DOHH2 (cell line): ENCODE measurements at regions not wholly inside any gene's neighbourhood (a gene's known extent, or its start where the extent isn't known, plus 50 kb on each side); places are given as distances from the start of the nearest gene placed in this dataset.

Experiments used
- H3F3A ChIP-seq: fragments of 200-600 bp; sonication (generic), shearing (Covaris generic); 2 replicates; pipeline ENCODE4 v1.6.0; 2016; ENCODE audit warnings: antibody characterized with exemption, mild to moderate bottlenecking; ENCODE audit not compliant: control insufficient read depth, insufficient read depth
- H3K27ac ChIP-seq: fragments of 200-600 bp; sonication (generic); 2 replicates; pipeline ENCODE4 v1.5.1; 2014; ENCODE audit warnings: low read depth, mild to moderate bottlenecking, low read length, moderate library complexity
- H3K27me3 ChIP-seq: fragments of 200-600 bp; sonication (generic); 2 replicates; pipeline ENCODE4 v1.6.1; 2014; ENCODE audit warnings: mild to moderate bottlenecking, low read length, mixed read lengths; ENCODE audit not compliant: control insufficient read depth
- H3K36me3 ChIP-seq: fragments of 200-600 bp; sonication (generic); 2 replicates; pipeline ENCODE4 v1.6.1; 2014; ENCODE audit warnings: mild to moderate bottlenecking, low read length, moderate library complexity, mixed read lengths; ENCODE audit not compliant: control insufficient read depth
- H3K4me1 ChIP-seq: fragments of 200-600 bp; sonication (generic); 2 replicates; pipeline ENCODE4 v1.6.1; 2014; ENCODE audit warnings: mild to moderate bottlenecking, low read length, mixed read lengths; ENCODE audit not compliant: control insufficient read depth
- H3K4me2 ChIP-seq: fragments of 200-600 bp; sonication (generic); 2 replicates; pipeline ENCODE4 v1.6.0; 2014; ENCODE audit warnings: mild to moderate bottlenecking, low read length, moderate library complexity
- H3K4me3 ChIP-seq: fragments of 200-600 bp; sonication (generic); 2 replicates; pipeline ENCODE4 v1.5.1; 2014; ENCODE audit warnings: mild to moderate bottlenecking, low read length, mixed read lengths
- H3K79me2 ChIP-seq: fragments of 200-600 bp; sonication (generic); 2 replicates; pipeline ENCODE4 v1.6.1; 2014; ENCODE audit warnings: mild to moderate bottlenecking, low read length, mixed read lengths; ENCODE audit not compliant: control insufficient read depth
- H3K9me2 ChIP-seq: fragments of 200-600 bp; sonication (generic); replicated peaks from 2 replicates; pipeline ENCODE4 v1.6.1; 2014; ENCODE audit warnings: mild to moderate bottlenecking, low read length, mixed read lengths; ENCODE audit not compliant: control insufficient read depth
- H3K9me3 ChIP-seq: fragments of 200-600 bp; sonication (generic); 2 replicates; pipeline ENCODE4 v1.6.1; 2014; ENCODE audit warnings: antibody characterized with exemption, low read length, mixed read lengths; ENCODE audit not compliant: control insufficient read depth, insufficient read depth
- H4K20me1 ChIP-seq: fragments of 200-600 bp; sonication (generic); 2 replicates; pipeline ENCODE4 v1.6.0; 2014; ENCODE audit warnings: low read depth, mild to moderate bottlenecking, antibody characterized with exemption, low read length, moderate library complexity; ENCODE audit not compliant: control insufficient read depth, insufficient read depth
- EZH2phosphoT487 ChIP-seq: fragments of 200-600 bp; sonication (generic); IDR thresholded peaks from 2 replicates; pipeline ENCODE4 v1.6.1; 2017; ENCODE audit warnings: borderline replicate concordance, mild to moderate bottlenecking, antibody characterized with exemption, low read length, moderate library complexity, mixed read lengths
- TF ChIP-seq, protein P1 (sequence below): fragments of 200-600 bp; sonication (generic); IDR thresholded peaks from one replicate; pipeline ENCODE4 v1.5.1; 2014; ENCODE audit warnings: antibody characterized with exemption, mild to moderate bottlenecking, low read depth, low read length; ENCODE audit not compliant: poor library complexity, severe bottlenecking

DNA sequence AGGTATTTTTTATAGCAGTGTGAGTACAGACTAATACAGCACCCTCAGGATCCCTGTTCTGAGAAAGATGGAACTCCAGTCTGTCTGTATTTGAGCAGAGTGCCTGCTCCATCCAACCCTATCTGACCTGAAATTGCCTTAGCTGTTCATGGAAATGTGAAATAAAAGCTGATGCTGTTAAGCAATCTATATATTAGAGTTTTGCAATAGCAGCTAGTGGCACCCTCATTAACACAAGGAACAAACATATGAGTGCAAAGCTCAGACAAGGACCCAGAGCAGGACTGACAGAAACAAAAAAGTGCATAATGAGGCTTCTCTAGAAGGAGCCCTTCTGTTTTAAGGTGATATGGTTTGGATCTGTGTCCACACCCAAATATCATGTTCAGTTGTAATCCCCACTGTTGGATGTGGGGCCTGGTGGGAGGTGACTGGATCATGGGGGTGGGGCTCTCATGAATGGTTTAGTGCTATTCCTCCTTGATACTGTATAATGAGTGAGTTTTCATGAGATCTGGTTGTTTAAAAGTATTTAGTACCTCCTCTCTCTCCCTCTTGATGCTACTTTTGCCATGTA is 272.9 kb upstream of the KLF3 start:
- TF ChIP-seq EZH2phosphoT487 = no peak
- TF ChIP-seq, protein P1, sequence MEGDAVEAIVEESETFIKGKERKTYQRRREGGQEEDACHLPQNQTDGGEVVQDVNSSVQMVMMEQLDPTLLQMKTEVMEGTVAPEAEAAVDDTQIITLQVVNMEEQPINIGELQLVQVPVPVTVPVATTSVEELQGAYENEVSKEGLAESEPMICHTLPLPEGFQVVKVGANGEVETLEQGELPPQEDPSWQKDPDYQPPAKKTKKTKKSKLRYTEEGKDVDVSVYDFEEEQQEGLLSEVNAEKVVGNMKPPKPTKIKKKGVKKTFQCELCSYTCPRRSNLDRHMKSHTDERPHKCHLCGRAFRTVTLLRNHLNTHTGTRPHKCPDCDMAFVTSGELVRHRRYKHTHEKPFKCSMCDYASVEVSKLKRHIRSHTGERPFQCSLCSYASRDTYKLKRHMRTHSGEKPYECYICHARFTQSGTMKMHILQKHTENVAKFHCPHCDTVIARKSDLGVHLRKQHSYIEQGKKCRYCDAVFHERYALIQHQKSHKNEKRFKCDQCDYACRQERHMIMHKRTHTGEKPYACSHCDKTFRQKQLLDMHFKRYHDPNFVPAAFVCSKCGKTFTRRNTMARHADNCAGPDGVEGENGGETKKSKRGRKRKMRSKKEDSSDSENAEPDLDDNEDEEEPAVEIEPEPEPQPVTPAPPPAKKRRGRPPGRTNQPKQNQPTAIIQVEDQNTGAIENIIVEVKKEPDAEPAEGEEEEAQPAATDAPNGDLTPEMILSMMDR = no peak
- no peaks in the 10 kb centered on the region for H3K4me1 ChIP-seq
- H3F3A ChIP-seq = no peaks in the 10 kb centered on the region
- no peaks in the 10 kb centered on the region for H3K79me2 ChIP-seq
- H3K4me2 ChIP-seq = no peak overlapping the region
- H3K27ac ChIP-seq = no peak overlapping the region
- no peaks in the 10 kb centered on the region for H3K27me3 ChIP-seq
- no peaks in the 10 kb centered on the region for H4K20me1 ChIP-seq
- no peaks in the 10 kb centered on the region for H3K9me2 ChIP-seq
- H3K9me3 ChIP-seq = no peaks in the 10 kb centered on the region; the same call in 1 of the 2 replicates
- no peaks in the 10 kb centered on the region for H3K36me3 ChIP-seq
- H3K4me3 ChIP-seq = no peak overlapping the region

DNA sequence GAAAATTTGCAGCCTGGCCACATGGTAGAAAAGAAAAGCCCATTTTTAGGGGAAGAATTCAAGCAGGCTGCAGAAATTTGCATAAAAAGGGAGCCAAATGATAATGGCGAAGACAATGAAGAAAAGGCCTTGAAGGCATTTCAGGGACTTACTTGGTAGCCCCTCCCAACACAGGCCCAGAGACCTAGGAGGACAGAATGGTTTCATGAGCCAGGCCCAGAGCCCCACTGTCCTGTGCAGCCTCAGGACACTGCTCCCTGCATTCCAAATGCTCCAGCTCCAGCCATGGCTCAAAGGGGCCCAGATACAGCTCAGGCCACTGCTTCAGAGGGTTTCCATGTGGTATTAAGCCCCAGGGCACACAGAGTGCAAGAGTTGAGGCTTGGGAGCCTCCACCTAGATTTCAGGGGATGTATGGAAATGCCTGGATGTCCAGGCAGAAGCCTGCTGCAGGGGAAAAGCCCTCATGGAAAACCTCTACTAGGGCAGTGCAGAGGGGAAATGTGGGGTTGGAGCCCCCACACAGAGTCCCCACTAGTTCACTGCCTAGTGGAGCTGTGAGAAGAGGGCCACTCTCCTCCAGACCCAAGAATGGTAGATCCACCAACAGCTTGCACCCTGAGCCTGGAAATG is 271.7 kb upstream of the KLF3 start:
- Histone ChIP-seq H3K36me3 (no peaks in the 10 kb centered on the region), H3F3A (no peaks in the 10 kb centered on the region), H3K9me2 (no peaks in the 10 kb centered on the region), H4K20me1 (no peaks in the 10 kb centered on the region), H3K4me2 (no peak overlapping the region), H3K27ac (no peak overlapping the region), H3K79me2 (no peaks in the 10 kb centered on the region), H3K27me3 (no peaks in the 10 kb centered on the region), H3K4me1 (no peaks in the 10 kb centered on the region), H3K9me3 (no peaks in the 10 kb centered on the region; the same call in 1 of the 2 replicates), H3K4me3 (no peak overlapping the region)
- TF ChIP-seq, protein P1 = no peak
- no peak for TF ChIP-seq EZH2phosphoT487

DNA sequence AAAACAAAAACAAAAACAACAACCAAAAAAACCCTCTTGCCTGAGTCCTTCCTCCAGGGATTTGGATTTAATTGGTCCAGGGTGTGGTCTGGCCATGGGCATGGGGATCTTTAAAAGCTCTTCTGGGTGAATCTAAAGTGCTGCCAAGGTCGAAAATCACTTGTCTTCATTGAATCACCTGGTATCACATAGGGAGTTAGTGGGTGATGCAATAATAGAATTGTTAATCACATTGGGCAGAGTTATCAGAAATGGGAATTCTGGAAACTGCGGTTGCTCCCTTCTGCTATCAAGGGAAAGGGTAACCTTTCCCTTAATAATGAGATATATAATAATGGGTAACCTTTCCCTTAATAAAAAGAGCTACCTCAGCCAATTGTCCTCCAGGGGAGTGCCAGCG is 267.9 kb upstream of the KLF3 start:
- Histone ChIP-seq H3K36me3 (no peaks in the 10 kb centered on the region), H3K27ac (no peak overlapping the region), H3K27me3 (no peaks in the 10 kb centered on the region), H3K79me2 (no peaks in the 10 kb centered on the region), H3K4me1 (no peaks in the 10 kb centered on the region), H3K9me2 (no peaks in the 10 kb centered on the region), H3K4me3 (no peak overlapping the region), H3K9me3 (no peaks in the 10 kb centered on the region; the same call in 1 of the 2 replicates), H4K20me1 (no peaks in the 10 kb centered on the region), H3K4me2 (no peak overlapping the region), H3F3A (no peaks in the 10 kb centered on the region)
- no peak for TF ChIP-seq EZH2phosphoT487
- TF ChIP-seq, protein P1 = no peak
